H1 (cell line): ENCODE measurements at regions not wholly inside any gene's neighbourhood (a gene's known extent, or its start where the extent isn't known, plus 50 kb on each side); places are given as distances from the start of the nearest gene placed in this dataset.

Source experiments
- CTCF ChIA-PET: fragments of 300-600 bp; sonication (Branson Sonifier 250); formaldehyde crosslinking; loops from one replicate; lab custom pipeline; 2021; ENCODE audit not compliant: partially characterized antibody; lab: Charles Lee
- POLR2A ChIA-PET: fragments of 300-600 bp; sonication (Branson Sonifier 250); formaldehyde crosslinking; loops from one replicate; lab custom pipeline; 2021; ENCODE audit warnings: inconsistent platforms; ENCODE audit not compliant: partially characterized antibody; lab: Charles Lee
- DNase-seq, 2 experiments: peaks; one replicate each; pipeline versions ENCODE4 v3.0.0 to v3.0.0-alpha.2; 2010 to 2022; ENCODE audit warnings: low spot score in 2 of 2, low read depth in 1 of 2, mixed read lengths in 1 of 2
- FAIRE-seq: peaks from 2 replicates; lab custom pipeline; 2011; peaks lifted over from hg19 to GRCh38; lab: Jason Lieb, UNC
- H2AFZ ChIP-seq: 2 replicates; pipeline ENCODE4 v1.8.1; 2012; ENCODE audit warnings: low read length, inconsistent platforms
- H2AK5ac ChIP-seq: 2 replicates; pipeline ENCODE4 v1.6.1; 2013; ENCODE audit warnings: low read depth, low read length
- H2BK120ac ChIP-seq: replicated peaks from 2 replicates; pipeline ENCODE3; 2013; ENCODE audit warnings: low read depth, low read length, inconsistent platforms
- H2BK12ac ChIP-seq: 2 replicates; pipeline ENCODE4 v1.6.1; 2013; ENCODE audit warnings: low read depth, low read length
- H2BK15ac ChIP-seq: 2 replicates; pipeline ENCODE4 v1.6.1; 2013; ENCODE audit warnings: low read length
- H2BK20ac ChIP-seq: 2 replicates; pipeline ENCODE4 v1.6.1; 2013; ENCODE audit warnings: low read length
- H2BK5ac ChIP-seq: 2 replicates; pipeline ENCODE4 v1.6.1; 2013; ENCODE audit warnings: low read depth, low read length
- H3K14ac ChIP-seq: 2 replicates; pipeline ENCODE4 v1.6.1; 2013; ENCODE audit warnings: inconsistent platforms; ENCODE audit not compliant: insufficient read length
- H3K18ac ChIP-seq: 2 replicates; pipeline ENCODE4 v1.6.1; 2013; ENCODE audit warnings: low read length; ENCODE audit errors: extremely low read depth
- H3K23ac ChIP-seq: 2 replicates; pipeline ENCODE4 v1.6.1; 2013; ENCODE audit warnings: inconsistent platforms; ENCODE audit not compliant: insufficient read length
- H3K23me2 ChIP-seq: 2 replicates; pipeline ENCODE4 v1.6.1; 2013; ENCODE audit warnings: low read depth, low read length
- H3K27ac ChIP-seq: 2 replicates; pipeline ENCODE4 v1.6.1; 2011; ENCODE audit warnings: low read depth, low read length, inconsistent platforms
- H3K27me3 ChIP-seq, 4 experiments: replicated peaks in 1 of 4; 1 replicate in 1 of 4; 2 replicates in 3 of 4; pipeline versions ENCODE4 v1.6.1 to v1.8.1; 2011 to 2013; ENCODE audit warnings: low read length in 3 of 4, mild to moderate bottlenecking in 3 of 4, inconsistent platforms in 2 of 4, mixed read lengths in 2 of 4, moderate library complexity in 1 of 4; ENCODE audit not compliant: control insufficient read depth in 3 of 4, insufficient read depth in 3 of 4; ENCODE audit errors: extremely low read depth in 1 of 4
- H3K36me3 ChIP-seq, 4 experiments: 2 replicates each; pipeline versions ENCODE4 v1.6.1 to v1.8.1; 2011 to 2013; ENCODE audit warnings: mild to moderate bottlenecking in 4 of 4, low read length in 3 of 4, moderate library complexity in 2 of 4, control low read depth in 1 of 4, inconsistent platforms in 1 of 4; ENCODE audit not compliant: insufficient read depth in 4 of 4, control insufficient read depth in 2 of 4
- H3K4ac ChIP-seq: replicated peaks from 2 replicates; pipeline ENCODE3; 2013; ENCODE audit warnings: low read length, low read depth, mixed read lengths, inconsistent platforms; ENCODE audit not compliant: insufficient read length
- H3K4me1 ChIP-seq, 4 experiments: replicated peaks in 1 of 4; 1 replicate in 1 of 4; 2 replicates in 3 of 4; pipeline versions ENCODE4 v1.6.1 to v1.8.1; 2011 to 2013; ENCODE audit warnings: low read length in 3 of 4, inconsistent platforms in 2 of 4, mixed read lengths in 1 of 4; ENCODE audit not compliant: insufficient read depth in 4 of 4, control insufficient read depth in 3 of 4
- H3K4me2 ChIP-seq, 2 experiments: 2 replicates each; pipeline versions ENCODE4 v1.6.1 to v1.8.1; 2011 to 2013; ENCODE audit warnings: low read depth in 2 of 2, low read length in 2 of 2, control low read depth in 1 of 2, inconsistent platforms in 1 of 2, mild to moderate bottlenecking in 1 of 2; ENCODE audit not compliant: insufficient read depth in 1 of 2
- H3K4me3 ChIP-seq, 4 experiments: fragments of 200-600, 300-600 bp in 1 of 4; sonication (generic), shearing (Covaris generic), sonication (Bioruptor Twin) in 1 of 4; 2 replicates each; pipeline versions ENCODE4 v1.5.1 to v1.8.1; 2011 to 2016; ENCODE audit warnings: low read length in 4 of 4, low read depth in 3 of 4, control low read depth in 2 of 4, inconsistent platforms in 2 of 4, mild to moderate bottlenecking in 2 of 4, mixed read lengths in 1 of 4, moderate library complexity in 1 of 4; ENCODE audit not compliant: insufficient read depth in 2 of 4; ENCODE audit errors: extremely low read depth in 1 of 4
- H3K56ac ChIP-seq: replicated peaks from 2 replicates; pipeline ENCODE3; 2013; ENCODE audit warnings: low read depth, mild to moderate bottlenecking, mixed read lengths, low read length, inconsistent platforms; ENCODE audit not compliant: insufficient read length
- H3K79me1 ChIP-seq: 2 replicates; pipeline ENCODE4 v1.6.1; 2013; ENCODE audit warnings: low read depth, low read length, control low read depth
- H3K79me2 ChIP-seq, 2 experiments: 2 replicates each; pipeline versions ENCODE4 v1.6.1 to v1.8.1; 2012 to 2013; ENCODE audit warnings: low read length in 2 of 2, mild to moderate bottlenecking in 2 of 2, inconsistent platforms in 1 of 2; ENCODE audit not compliant: insufficient read depth in 2 of 2, control insufficient read depth in 1 of 2
- H3K9ac ChIP-seq, 4 experiments: replicated peaks in 1 of 4; 1 replicate in 1 of 4; 2 replicates in 3 of 4; pipeline versions ENCODE4 v1.6.1 to v1.8.1; 2011 to 2013; ENCODE audit warnings: low read depth in 3 of 4, low read length in 3 of 4, control low read depth in 2 of 4, mild to moderate bottlenecking in 2 of 4, moderate library complexity in 2 of 4, inconsistent platforms in 1 of 4; ENCODE audit errors: extremely low read depth in 1 of 4
- H3K9me3 ChIP-seq, 2 experiments: 2 replicates each; pipeline versions ENCODE4 v1.6.1 to v1.8.1; 2012 to 2013; ENCODE audit warnings: mild to moderate bottlenecking in 2 of 2, moderate library complexity in 2 of 2, control low read depth in 1 of 2, inconsistent platforms in 1 of 2, low read depth in 1 of 2, low read length in 1 of 2, mixed read lengths in 1 of 2; ENCODE audit not compliant: insufficient read depth in 2 of 2
- H4K20me1 ChIP-seq, 2 experiments: replicated peaks in 1 of 2; 2 replicates each; pipeline versions ENCODE3 to v1.8.1; 2011 to 2013; ENCODE audit warnings: inconsistent platforms in 2 of 2, low read length in 2 of 2, mild to moderate bottlenecking in 1 of 2; ENCODE audit not compliant: insufficient read depth in 2 of 2, control insufficient read depth in 1 of 2
- H4K5ac ChIP-seq: 2 replicates; pipeline ENCODE4 v1.6.1; 2013; ENCODE audit warnings: low read length, low read depth, mixed read lengths, inconsistent platforms; ENCODE audit not compliant: insufficient read length
- H4K8ac ChIP-seq: 2 replicates; pipeline ENCODE4 v1.8.0; 2013; ENCODE audit warnings: mild to moderate bottlenecking, moderate library complexity, low read length, inconsistent platforms; ENCODE audit not compliant: insufficient read depth; ENCODE audit errors: extremely low read depth
- H4K91ac ChIP-seq: replicated peaks from 2 replicates; pipeline ENCODE3; 2013; ENCODE audit warnings: low read length, mixed read lengths, inconsistent platforms; ENCODE audit not compliant: insufficient read length
- BRCA1 ChIP-seq: IDR thresholded peaks from 2 replicates; pipeline ENCODE4 v1.6.1; 2012; ENCODE audit warnings: low read depth, low read length, improper control_type of control experiment
- CBX8 ChIP-seq: fragments of 300-800, 300-1000 bp; sonication (generic); IDR thresholded peaks from 2 replicates; pipeline ENCODE4 v1.7.1; 2016; ENCODE audit warnings: low read depth, low read length, borderline replicate concordance
- CEBPB ChIP-seq: IDR thresholded peaks from 2 replicates; pipeline ENCODE4 v1.6.1; 2012; ENCODE audit warnings: low read depth, low read length
- EGR1 ChIP-seq: IDR thresholded peaks from 2 replicates; pipeline ENCODE4 v1.6.1; 2011; ENCODE audit warnings: low read depth, low read length, borderline replicate concordance
- FOSL1 ChIP-seq: IDR thresholded peaks from 2 replicates; pipeline ENCODE4 v1.6.1; 2011; ENCODE audit warnings: mild to moderate bottlenecking, low read depth, low read length, moderate library complexity; ENCODE audit not compliant: insufficient read depth
- KDM4A ChIP-seq: IDR thresholded peaks from one replicate; pipeline ENCODE4 v1.7.1; 2012; ENCODE audit warnings: low read depth, mild to moderate bottlenecking, moderate library complexity, low read length, inconsistent platforms; ENCODE audit not compliant: severe bottlenecking
- NANOG ChIP-seq: IDR thresholded peaks from 2 replicates; pipeline ENCODE4 v1.6.1; 2011; ENCODE audit warnings: low read length, low read depth, mild to moderate bottlenecking, inconsistent platforms; ENCODE audit not compliant: insufficient read depth, poor library complexity, severe bottlenecking
- PHF8 ChIP-seq: fragments of 200-600 bp; sonication (generic); conservative IDR thresholded peaks from 2 replicates; pipeline ENCODE4 v1.7.1; 2012; ENCODE audit warnings: low read depth, mild to moderate bottlenecking, inconsistent platforms, low read length, moderate library complexity
- POLR2A ChIP-seq, 2 experiments: IDR thresholded peaks; 1 replicate in 1 of 2; 2 replicates in 1 of 2; pipeline ENCODE4 v1.6.1; 2011; ENCODE audit warnings: low read depth in 2 of 2, low read length in 2 of 2, mild to moderate bottlenecking in 2 of 2; ENCODE audit errors: control extremely low read depth in 1 of 2
- POLR2AphosphoS5 ChIP-seq: IDR thresholded peaks from 2 replicates; pipeline ENCODE4 v1.6.1; 2011; ENCODE audit warnings: low read depth, low read length
- RBBP5 ChIP-seq: IDR thresholded peaks from 2 replicates; pipeline ENCODE4 v1.7.1; 2012; ENCODE audit warnings: low read depth, mild to moderate bottlenecking, inconsistent platforms, low read length, moderate library complexity, borderline replicate concordance
- RXRA ChIP-seq: IDR thresholded peaks from 2 replicates; pipeline ENCODE4 v1.6.1; 2011; ENCODE audit warnings: low read depth, mild to moderate bottlenecking, low read length, moderate library complexity; ENCODE audit not compliant: insufficient read depth
- SIX5 ChIP-seq: IDR thresholded peaks from 2 replicates; pipeline ENCODE4 v1.6.1; 2011; ENCODE audit warnings: mild to moderate bottlenecking, low read depth, low read length
- SP1 ChIP-seq: IDR thresholded peaks from 2 replicates; pipeline ENCODE4 v1.6.1; 2011; ENCODE audit warnings: low read depth, low read length
- TAF1 ChIP-seq: IDR thresholded peaks from 2 replicates; pipeline ENCODE4 v1.6.1; 2011; ENCODE audit warnings: mild to moderate bottlenecking, low read depth, low read length
- TBP ChIP-seq: IDR thresholded peaks from 2 replicates; pipeline ENCODE4 v1.6.1; 2011; ENCODE audit warnings: low read depth, low read length, improper control_type of control experiment
- TCF12 ChIP-seq: IDR thresholded peaks from 2 replicates; pipeline ENCODE4 v1.6.1; 2011; ENCODE audit warnings: low read depth, mild to moderate bottlenecking, low read length
- TEAD4 ChIP-seq: IDR thresholded peaks from 2 replicates; pipeline ENCODE4 v1.6.1; 2012; ENCODE audit warnings: low read depth, low read length, inconsistent platforms, mixed read lengths

DNA sequence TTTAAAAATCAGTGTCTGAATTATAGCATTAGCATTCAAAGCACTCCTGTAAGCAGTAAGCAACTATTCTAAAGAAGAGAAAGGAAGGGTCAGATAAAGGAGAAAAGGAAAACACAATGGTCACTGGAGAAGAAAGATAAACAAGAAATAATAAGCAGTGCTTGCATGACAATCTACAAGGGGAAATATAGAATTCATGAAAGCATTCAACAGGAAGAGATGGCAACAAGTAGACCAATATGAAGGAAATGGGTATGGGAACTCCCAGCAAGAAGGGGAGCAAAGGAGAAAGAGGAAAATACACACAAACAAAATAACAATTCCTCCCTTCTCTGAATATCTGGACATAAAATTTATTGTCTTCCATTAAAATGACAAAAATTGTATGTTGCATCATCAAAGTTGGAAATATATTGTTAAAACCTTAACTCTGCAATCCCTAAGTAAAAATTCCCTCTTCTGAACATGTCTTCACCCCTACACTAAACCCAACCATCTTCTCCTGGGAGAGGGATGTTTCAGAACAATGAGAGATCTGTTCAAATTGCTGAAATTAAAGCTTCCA, 206.3 kb upstream of the SAMSN1 start:
- no peaks in the 10 kb centered on the region for H3K9me3 ChIP-seq
- no peak overlapping the region for H3K9ac ChIP-seq
- no peak overlapping the region for H3K4ac ChIP-seq
- H4K8ac ChIP-seq, result no peak overlapping the region
- no peak overlapping the region for H2BK15ac ChIP-seq
- no peaks in the 10 kb centered on the region for H3K4me1 ChIP-seq
- no peaks in the 10 kb centered on the region for H3K23me2 ChIP-seq
- no peak overlapping the region for H2BK5ac ChIP-seq
- POLR2A ChIA-PET, result no interaction called here
- no peak overlapping the region for H3K56ac ChIP-seq
- H2BK20ac ChIP-seq, result no peak overlapping the region
- H3K36me3 ChIP-seq, result no peaks in the 10 kb centered on the region
- no peak overlapping the region for H2BK120ac ChIP-seq
- no peak overlapping the region for H3K4me2 ChIP-seq
- H3K14ac ChIP-seq, result no peak overlapping the region
- no peak overlapping the region for H4K5ac ChIP-seq
- no peak overlapping the region for H3K23ac ChIP-seq
- H3K4me3 ChIP-seq, result no peak overlapping the region
- no peak overlapping the region for H4K91ac ChIP-seq
- no peaks in the 10 kb centered on the region for H3K79me2 ChIP-seq
- H3K27me3 ChIP-seq, result peaks cover 0 to 1% (median 0%) of the 10 kb centered on the region in 4 experiments; a peak in 1 of 7 replicates
- H2BK12ac ChIP-seq, result no peak overlapping the region
- CTCF ChIA-PET, result no interaction called here
- H2AK5ac ChIP-seq, result no peak overlapping the region
- H2AFZ ChIP-seq, result no peak overlapping the region
- no peak overlapping the region for H3K18ac ChIP-seq
- H3K79me1 ChIP-seq, result no peaks in the 10 kb centered on the region
- no peak for DNase-seq
- H4K20me1 ChIP-seq, result no peaks in the 10 kb centered on the region
- H3K27ac ChIP-seq, result no peak overlapping the region
- no peak for FAIRE-seq
- no peak for TF ChIP-seq NANOG
- TF ChIP-seq FOSL1, result no peak
- TF ChIP-seq CEBPB, result no peak
- TF ChIP-seq RBBP5, result no peak
- TF ChIP-seq TBP, result no peak
- no peak for TF ChIP-seq CBX8
- TF ChIP-seq EGR1, result no peak
- no peak for TF ChIP-seq TCF12
- TF ChIP-seq POLR2AphosphoS5, result no peak
- TF ChIP-seq SIX5, result no peak
- no peak for TF ChIP-seq SP1
- no peak for TF ChIP-seq BRCA1
- no peak for TF ChIP-seq KDM4A
- no peak for TF ChIP-seq TAF1
- no peak for TF ChIP-seq RXRA
- no peak for TF ChIP-seq TEAD4
- TF ChIP-seq POLR2A (IDR thresholded peaks at IDR 0.05; ENCODE audit: control extremely low read depth in 1 of 2, low read depth in 2 of 2, low read length in 2 of 2), result no peak
- TF ChIP-seq PHF8, result no peak
